ENCODE measurements at regions not wholly inside any gene's neighbourhood (a gene's known extent, or its start where the extent isn't known, plus 50 kb on each side); places are given as distances from the start of the nearest gene placed in this dataset.

GRCh38 chr12:91507754-91508153 is 325.1 kb upstream of the DCN start:
- no peak for DNase-seq (ENCODE audit: unreplicated experiment)
- Mint-ChIP-seq H3K27ac (ENCODE audit: low read depth, unreplicated experiment) (no peak overlapping the region), H3K4me3 (ENCODE audit: unreplicated experiment) (no peak overlapping the region), H3K36me3 (ENCODE audit: insufficient read depth, unreplicated experiment) (no peaks in the 10 kb centered on the region), H3K4me1 (ENCODE audit: insufficient read depth, unreplicated experiment) (no peaks in the 10 kb centered on the region), H3K27me3 (ENCODE audit: insufficient read depth, unreplicated experiment) (no peaks in the 10 kb centered on the region), H3K9me3 (ENCODE audit: unreplicated experiment) (no peaks in the 10 kb centered on the region)
- no peak for TF ChIP-seq CTCF (IDR thresholded peaks at IDR 0.05; ENCODE audit: unreplicated experiment)
- intact Hi-C loops (cut with micrococcal nuclease), result no loop called here
- BruUV-seq (replicated peaks), result no TSS peak
- POLR2A ChIA-PET, result no interaction called here
- CTCF ChIA-PET, result no interaction called here

- no peak for TF ChIP-seq CTCF (IDR thresholded peaks at IDR 0.05; ENCODE audit: unreplicated experiment)
- intact Hi-C loops (cut with micrococcal nuclease), result no loop called here
- no peaks in the 10 kb centered on the region for H3K36me3 Mint-ChIP-seq (ENCODE audit: insufficient read depth, unreplicated experiment)
- DNase-seq (ENCODE audit: unreplicated experiment), result no peak
- H3K4me1 Mint-ChIP-seq (ENCODE audit: insufficient read depth, unreplicated experiment), result no peaks in the 10 kb centered on the region
- H3K27ac Mint-ChIP-seq (ENCODE audit: low read depth, unreplicated experiment), result no peak overlapping the region
- no peaks in the 10 kb centered on the region for H3K9me3 Mint-ChIP-seq (ENCODE audit: unreplicated experiment)
- ChIA-PET POLR2A (interaction anchor here (0.8 to 1.2 kb wide), 2 partner anchors 97 to 312 kb away, joined by 3 read pairs; no protein-coding TSS in a partner anchor), CTCF (no interaction called here)
- BruUV-seq (replicated peaks), result no TSS peak
- no peak overlapping the region for H3K4me3 Mint-ChIP-seq (ENCODE audit: unreplicated experiment)
- H3K27me3 Mint-ChIP-seq (ENCODE audit: insufficient read depth, unreplicated experiment), result no peaks in the 10 kb centered on the region
Measured at GRCh38 chr12:91506452-91506851, 323.8 kb upstream of the DCN start.

GRCh38 chr12:91505006-91505405 is 322.4 kb upstream of the DCN start:
- Mint-ChIP-seq H3K36me3 (ENCODE audit: insufficient read depth, unreplicated experiment) (no peaks in the 10 kb centered on the region), H3K27ac (ENCODE audit: low read depth, unreplicated experiment) (no peak overlapping the region), H3K4me1 (ENCODE audit: insufficient read depth, unreplicated experiment) (no peaks in the 10 kb centered on the region), H3K9me3 (ENCODE audit: unreplicated experiment) (no peaks in the 10 kb centered on the region), H3K27me3 (ENCODE audit: insufficient read depth, unreplicated experiment) (no peaks in the 10 kb centered on the region), H3K4me3 (ENCODE audit: unreplicated experiment) (no peak overlapping the region)
- ChIA-PET POLR2A (no interaction called here), CTCF (no interaction called here)
- intact Hi-C loops (cut with micrococcal nuclease), result no loop called here
- BruUV-seq (replicated peaks), result no TSS peak
- DNase-seq (ENCODE audit: unreplicated experiment), result no peak
- no peak for TF ChIP-seq CTCF (IDR thresholded peaks at IDR 0.05; ENCODE audit: unreplicated experiment)

- Mint-ChIP-seq H3K27ac (ENCODE audit: low read depth, unreplicated experiment) (no peak overlapping the region), H3K9me3 (ENCODE audit: unreplicated experiment) (no peaks in the 10 kb centered on the region), H3K36me3 (ENCODE audit: insufficient read depth, unreplicated experiment) (peaks cover 6% of the 10 kb centered on the region), H3K4me3 (ENCODE audit: unreplicated experiment) (no peak overlapping the region), H3K27me3 (ENCODE audit: insufficient read depth, unreplicated experiment) (no peaks in the 10 kb centered on the region), H3K4me1 (ENCODE audit: insufficient read depth, unreplicated experiment) (no peaks in the 10 kb centered on the region)
- CTCF ChIA-PET, result no interaction called here
- DNase-seq (ENCODE audit: unreplicated experiment), result no peak
- no peak for TF ChIP-seq CTCF (IDR thresholded peaks at IDR 0.05; ENCODE audit: unreplicated experiment)
- POLR2A ChIA-PET, result interaction anchor here (0.6 to 0.7 kb wide), 2 partner anchors 635 to 1603 kb away, joined by 3 read pairs; no protein-coding TSS in a partner anchor
- no TSS peak for BruUV-seq (replicated peaks)
- intact Hi-C loops (cut with micrococcal nuclease), result no loop called here
Measured at GRCh38 chr12:91502208-91502607, 319.6 kb upstream of the DCN start.

Measured in MCF 10A (cell line).